K562 (cell line): ENCODE measurements at regions not wholly inside any gene's neighbourhood (a gene's known extent, or its start where the extent isn't known, plus 50 kb on each side); places are given as distances from the start of the nearest gene placed in this dataset.

Source experiments
- ATAC-seq: fragments of 200-7000 bp; cut with Tn5 transposase; 3 replicates; pipeline ENCODE4 v1.9.1; 2020; ENCODE audit warnings: moderate library complexity
- BruUV-seq: library from RNA; stranded (reverse); fragments of 400-500 nt; replicated peaks from 2 replicates; lab custom pipeline; 2021; lab: Mats Ljungman, UMichigan
- CTCF ChIA-PET: fragments of 300-600 bp; formaldehyde crosslinking; extraction: SDS; loops from one replicate; lab custom pipeline; 2021; ENCODE audit warnings: low intra/inter-chr PET ratio; lab: Yijun Ruan, JAX
- POLR2A ChIA-PET: fragments of 300-600, 350-650 bp; sonication (Branson Sonifier 250); formaldehyde crosslinking; extraction: SDS; loops from one replicate; lab custom pipeline; 2021; ENCODE audit warnings: antibody characterized with exemption, inconsistent platforms; lab: Yijun Ruan, JAX
- DNase-seq, 4 experiments: peaks; one replicate each; pipeline versions ENCODE4 v3.0.0 to v3.0.0-alpha.2; 2011 to 2018; ENCODE audit warnings: low spot score in 3 of 4, mixed read lengths in 3 of 4; ENCODE audit errors: extremely low read depth in 1 of 4
- FAIRE-seq: peaks from 2 replicates; lab custom pipeline; 2011; peaks lifted over from hg19 to GRCh38; lab: Jason Lieb, UNC
- H2AFZ ChIP-seq: 2 replicates; pipeline ENCODE4 v1.6.0; 2011; ENCODE audit warnings: low read depth, low read length, control low read depth, inconsistent platforms
- H3K27ac ChIP-seq: fragments of 200-600 bp; 3 replicates; pipeline ENCODE4 v1.8.0; 2011; ENCODE audit warnings: low read depth, mild to moderate bottlenecking, control low read depth, inconsistent platforms, low read length, moderate library complexity, mixed read lengths; ENCODE audit errors: extremely low read depth
- H3K27me3 ChIP-seq, 2 experiments: fragments of 300-600 bp in 1 of 2; 2 replicates in 1 of 2; 3 replicates in 1 of 2; pipeline versions ENCODE4 v1.6.0 to v1.8.0; 2011; ENCODE audit warnings: inconsistent platforms in 2 of 2, low read length in 2 of 2, mild to moderate bottlenecking in 1 of 2, mixed read lengths in 1 of 2, moderate library complexity in 1 of 2; ENCODE audit not compliant: control insufficient read depth in 2 of 2, insufficient read depth in 2 of 2
- H3K36me3 ChIP-seq: fragments of 300-600 bp; 3 replicates; pipeline ENCODE4 v1.8.0; 2011; ENCODE audit warnings: mild to moderate bottlenecking, low read length, inconsistent platforms; ENCODE audit not compliant: control insufficient read depth, insufficient read depth
- H3K4me1 ChIP-seq, 2 experiments: fragments of 200-600 bp in 1 of 2; replicated peaks in 1 of 2; 2 replicates in 1 of 2; 3 replicates in 1 of 2; pipeline versions ENCODE4 v1.5.1 to v1.8.0; 2011; ENCODE audit warnings: inconsistent platforms in 2 of 2, low read length in 2 of 2, mild to moderate bottlenecking in 1 of 2, mixed read lengths in 1 of 2, moderate library complexity in 1 of 2; ENCODE audit not compliant: control insufficient read depth in 2 of 2, insufficient read depth in 2 of 2
- H3K4me2 ChIP-seq: 2 replicates; pipeline ENCODE4 v1.6.1; 2011; ENCODE audit warnings: low read length, control low read depth, inconsistent platforms, mixed read lengths; ENCODE audit not compliant: insufficient read depth
- H3K4me3 ChIP-seq: fragments of 200-600 bp; sonication (generic), shearing (Covaris generic); 2 replicates; pipeline ENCODE4 v1.5.1; 2016; ENCODE audit warnings: control low read depth, inconsistent platforms
- H3K79me2 ChIP-seq: fragments of 200-600 bp; 3 replicates; pipeline ENCODE4 v1.8.0; 2011; ENCODE audit warnings: low read length, inconsistent platforms; ENCODE audit not compliant: control insufficient read depth, insufficient read depth
- H3K9ac ChIP-seq, 2 experiments: 2 replicates each; pipeline versions ENCODE4 v1.6.0 to v1.6.1; 2011; ENCODE audit warnings: low read depth in 2 of 2, low read length in 2 of 2, control low read depth in 1 of 2, inconsistent platforms in 1 of 2, mild to moderate bottlenecking in 1 of 2, mixed read lengths in 1 of 2; ENCODE audit not compliant: insufficient read depth in 1 of 2
- H3K9me1 ChIP-seq: one replicate; pipeline ENCODE4 v1.6.0; 2011; ENCODE audit warnings: inconsistent platforms, mild to moderate bottlenecking, low read length, moderate library complexity; ENCODE audit not compliant: control insufficient read depth, insufficient read depth
- H3K9me3 ChIP-seq: replicated peaks from 2 replicates; pipeline ENCODE4 v1.5.1; 2011; ENCODE audit warnings: low read depth, low read length, inconsistent platforms; ENCODE audit not compliant: control insufficient read depth, insufficient read depth
- H4K20me1 ChIP-seq: replicated peaks from 2 replicates; pipeline ENCODE4 v1.6.1; 2011; ENCODE audit warnings: low read length, inconsistent platforms, mixed read lengths; ENCODE audit not compliant: control insufficient read depth, insufficient read depth
- BCLAF1 ChIP-seq, 2 experiments: fragments of 450-650 bp in 1 of 2; IDR thresholded peaks; 2 replicates each; pipeline ENCODE4 v1.6.1; 2011 to 2017; ENCODE audit warnings: low read depth in 2 of 2, antibody characterized with exemption in 1 of 2, borderline replicate concordance in 1 of 2, low read length in 1 of 2, mild to moderate bottlenecking in 1 of 2, mixed read lengths in 1 of 2; ENCODE audit not compliant: control insufficient read depth in 1 of 2
- CEBPB ChIP-seq: fragments of 450-650 bp; IDR thresholded peaks from 2 replicates; pipeline ENCODE4 v1.6.1; 2016; ENCODE audit warnings: missing genetic modification characterization, missing compliant biosample characterization
- PPARD ChIP-seq: fragments of 250-450 bp; sonication (Bioruptor Pico); IDR thresholded peaks from 2 replicates; pipeline ENCODE4 v1.8.0; 2022; ENCODE audit warnings: inconsistent platforms, mild to moderate bottlenecking, moderate library complexity
- ZKSCAN3 ChIP-seq: fragments of 250-450 bp; sonication (Bioruptor Pico); IDR thresholded peaks from 2 replicates; pipeline ENCODE4 v1.4.0; 2020
- ZNF3 ChIP-seq: fragments of 250-450 bp; sonication (Bioruptor Pico); IDR thresholded peaks from 2 replicates; pipeline ENCODE4 v1.5.0; 2021; ENCODE audit warnings: mild to moderate bottlenecking, moderate library complexity
- ZNF764 ChIP-seq: fragments of 250-450 bp; sonication (Bioruptor Pico); IDR thresholded peaks from 2 replicates; pipeline ENCODE4 v1.4.0; 2020; ENCODE audit warnings: low read depth, mild to moderate bottlenecking, moderate library complexity
- WGBS: fragments of 100-300 bp; shearing (Covaris generic); methylation state at CpG from one replicate; pipeline ENCODE4 v1.1.6; 2016; ENCODE audit warnings: low coverage, mixed read lengths; ENCODE audit not compliant: insufficient coverage; ENCODE audit errors: missing lambda C conversion rate; 5-methylcytosine and 5-hydroxymethylcytosine counted together
- in situ Hi-C: fragments of 300-500 bp; cut with MboI; formaldehyde crosslinking; loops from 4 replicates; pipeline ENCODE4 v1.15.0; 2018; ENCODE audit warnings: inconsistent platforms, mixed read lengths
- intact Hi-C: fragments of 100-400 bp; cut with micrococcal nuclease; formaldehyde crosslinking; loops from 2 replicates; pipeline ENCODE4 v1.14.2; 2022

GRCh38 chr2:208880171-208880570 lies 473.6 kb downstream of the PTH2R start:
- Histone ChIP-seq H2AFZ (no peak overlapping the region), H3K9me3 (no peaks in the 10 kb centered on the region), H4K20me1 (no peaks in the 10 kb centered on the region), H3K4me3 (no peak overlapping the region), H3K79me2 (no peaks in the 10 kb centered on the region), H3K4me1 (no peaks in the 10 kb centered on the region), H3K27me3 (no peaks in the 10 kb centered on the region), H3K9me1 (no peaks in the 10 kb centered on the region), H3K4me2 (no peak overlapping the region), H3K27ac (no peak overlapping the region), H3K9ac (no peak overlapping the region), H3K36me3 (no peaks in the 10 kb centered on the region)
- no peak for ATAC-seq
- no peak for FAIRE-seq
- ChIA-PET POLR2A (no interaction called here), CTCF (no interaction called here)
- 5% methylated on average over 4 of the region's 4 CpGs for WGBS
- BruUV-seq: no TSS peak
- in situ Hi-C loops (no loop called here), intact Hi-C loops (no loop called here)
- TF ChIP-seq ZKSCAN3 (CRISPR knock-in tag) (no peak), ZNF764 (CRISPR knock-in tag) (no peak), PPARD (CRISPR knock-in tag) (no peak), CEBPB (no peak), ZNF3 (CRISPR knock-in tag) (no peak), BCLAF1 (IDR thresholded peaks at IDR 0.05; ENCODE audit: borderline replicate concordance in 1 of 2, control insufficient read depth in 1 of 2, low read depth in 2 of 2, low read length in 1 of 2) (no peak)
- no peak for DNase-seq
